HepG2 (cell line): ENCODE measurements at regions not wholly inside any gene's neighbourhood (a gene's known extent, or its start where the extent isn't known, plus 50 kb on each side); places are given as distances from the start of the nearest gene placed in this dataset.
"Not testable (repeated sequence)": the region's sequence is repeated elsewhere in the genome, so short reads cannot be mapped to it uniquely, and the experiment has no call there.

Experiments
- ATAC-seq: fragments of 200-7000 bp; cut with Tn5 transposase; 3 replicates; pipeline ENCODE4 v1.9.1; 2020; ENCODE audit warnings: mild to moderate bottlenecking, moderate library complexity
- BruUV-seq: library from RNA; stranded (reverse); fragments of 400-500 nt; replicated peaks from 2 replicates; lab custom pipeline; 2021; lab: Mats Ljungman, UMichigan
- CTCF ChIA-PET: fragments of 300-600 bp; formaldehyde crosslinking; extraction: SDS; loops from one replicate; lab custom pipeline; 2021; ENCODE audit warnings: low total read pairs, inconsistent platforms, low intra/inter-chr PET ratio; lab: Yijun Ruan, JAX
- POLR2A ChIA-PET: fragments of 350-600 bp; sonication (Branson Sonifier 250); formaldehyde crosslinking; loops from one replicate; lab custom pipeline; 2020; ENCODE audit warnings: antibody characterized with exemption, inconsistent platforms; lab: Yijun Ruan, JAX
- DNase-seq: peaks from one replicate; pipeline ENCODE4 v3.0.0-alpha.2; 2015; ENCODE audit warnings: low spot score
- FAIRE-seq: peaks from 3 replicates; lab custom pipeline; 2011; peaks lifted over from hg19 to GRCh38; lab: Jason Lieb, UNC
- H2AFZ ChIP-seq: one replicate; pipeline ENCODE4 v1.6.1; 2011; ENCODE audit warnings: low read length, inconsistent platforms
- H3K27ac ChIP-seq: fragments of 300-600 bp; 3 replicates; pipeline ENCODE4 v1.8.0; 2011; ENCODE audit warnings: mixed run types, mild to moderate bottlenecking, mixed read lengths, low read length, inconsistent platforms; ENCODE audit not compliant: insufficient read depth; ENCODE audit errors: extremely low read length
- H3K27me3 ChIP-seq, 2 experiments: fragments of 200-600 bp in 1 of 2; 2 replicates in 1 of 2; 3 replicates in 1 of 2; pipeline versions ENCODE4 v1.6.0 to v1.8.0; 2011; ENCODE audit warnings: low read length in 2 of 2, mild to moderate bottlenecking in 2 of 2, moderate library complexity in 2 of 2, inconsistent platforms in 1 of 2; ENCODE audit not compliant: insufficient read depth in 2 of 2, control insufficient read depth in 1 of 2
- H3K36me3 ChIP-seq, 2 experiments: fragments of 200-600 bp in 1 of 2; replicated peaks in 1 of 2; 2 replicates in 1 of 2; 3 replicates in 1 of 2; pipeline versions ENCODE4 v1.5.1 to v1.8.0; 2011; ENCODE audit warnings: low read length in 2 of 2, inconsistent platforms in 1 of 2; ENCODE audit not compliant: insufficient read depth in 2 of 2, control insufficient read depth in 1 of 2
- H3K4me1 ChIP-seq: 2 replicates; pipeline ENCODE4 v1.5.1; 2012; ENCODE audit warnings: low read length, inconsistent platforms; ENCODE audit not compliant: insufficient read depth
- H3K4me2 ChIP-seq: 2 replicates; pipeline ENCODE4 v1.6.0; 2011; ENCODE audit warnings: low read depth, low read length, inconsistent platforms
- H3K4me3 ChIP-seq, 3 experiments: fragments of 200-600 bp in 1 of 3; sonication (generic), shearing (Covaris generic) in 1 of 3; replicated peaks in 1 of 3; 2 replicates each; pipeline ENCODE4 v1.5.1; 2011 to 2016; ENCODE audit warnings: low read length in 3 of 3, inconsistent platforms in 2 of 3, low read depth in 2 of 3, mild to moderate bottlenecking in 2 of 3, control low read depth in 1 of 3, mixed read lengths in 1 of 3; ENCODE audit not compliant: insufficient read depth in 1 of 3
- H3K79me2 ChIP-seq: one replicate; pipeline ENCODE4 v1.6.1; 2011; ENCODE audit warnings: low read length, inconsistent platforms; ENCODE audit not compliant: insufficient read depth
- H3K9ac ChIP-seq: 2 replicates; pipeline ENCODE4 v1.6.0; 2011; ENCODE audit warnings: mild to moderate bottlenecking, low read depth, low read length, inconsistent platforms; ENCODE audit not compliant: insufficient read depth
- H3K9me3 ChIP-seq: 2 replicates; pipeline ENCODE4 v1.5.1; 2012; ENCODE audit warnings: mild to moderate bottlenecking, low read length
- H4K20me1 ChIP-seq: 2 replicates; pipeline ENCODE4 v1.6.0; 2011; ENCODE audit warnings: inconsistent platforms, mild to moderate bottlenecking, low read length, moderate library complexity; ENCODE audit not compliant: insufficient read depth
- GABPB1 ChIP-seq: IDR thresholded peaks from 2 replicates; pipeline ENCODE4 v1.6.1; 2016; ENCODE audit warnings: mild to moderate bottlenecking, missing genetic modification reagents, moderate library complexity, missing compliant biosample characterization
- WGBS: methylation state at CpG from one replicate; pipeline ENCODE4 v1.1.6; 2017; ENCODE audit warnings: low lambda C conversion rate; 5-methylcytosine and 5-hydroxymethylcytosine counted together
- in situ Hi-C: cut with HindIII; loops from 2 replicates; pipeline ENCODE4 v1.10.0; 2017; ENCODE audit warnings: low pct_unique_long_range_greater_than_20kb; ENCODE audit not compliant: extremely low pct_ligation_motif_present
- intact Hi-C: fragments of 100-400 bp; cut with micrococcal nuclease; formaldehyde crosslinking; loops from one replicate; pipeline ENCODE4 v1.10.0; 2022; ENCODE audit not compliant: unreplicated experiment

- BruUV-seq, H4K20me1 ChIP-seq, H3K4me1 ChIP-seq, H3K27ac ChIP-seq, H3K36me3 ChIP-seq, H3K79me2 ChIP-seq, intact Hi-C loops, H3K9ac ChIP-seq, H3K27me3 ChIP-seq, FAIRE-seq, CTCF ChIA-PET, POLR2A ChIA-PET, in situ Hi-C loops, H2AFZ ChIP-seq, DNase-seq, H3K9me3 ChIP-seq: not testable (repeated sequence)
- peak; percentile 79 for ATAC-seq
- 44% methylated on average over 9 of the region's 38 CpGs for WGBS
- Histone ChIP-seq H3K4me3 (peak overlapping the region in 2 of 3 experiments; percentile 41 to 52; a peak in 3 of 6 replicates), H3K4me2 (peak overlapping the region; percentile 61)
- 0 out of 2 replicates have a peak, but pooled peaks have one; percentile 17 for TF ChIP-seq GABPB1 (CRISPR knock-in tag)
These were observed 1478.3 kb upstream of the TPTE start for GRCh38 chr21:9043089-9043488.

- H2AFZ ChIP-seq, FAIRE-seq, DNase-seq, H4K20me1 ChIP-seq, H3K36me3 ChIP-seq, intact Hi-C loops, in situ Hi-C loops, CTCF ChIA-PET, ATAC-seq, H3K4me2 ChIP-seq, BruUV-seq, H3K9me3 ChIP-seq, H3K27ac ChIP-seq, H3K4me3 ChIP-seq, POLR2A ChIA-PET, H3K9ac ChIP-seq, H3K27me3 ChIP-seq, H3K79me2 ChIP-seq, H3K4me1 ChIP-seq: not testable (repeated sequence)
- WGBS = 42% methylated on average over 13 of the region's 14 CpGs
These were observed 1474.5 kb upstream of the TPTE start for GRCh38 chr21:9046870-9047269.

DNA sequence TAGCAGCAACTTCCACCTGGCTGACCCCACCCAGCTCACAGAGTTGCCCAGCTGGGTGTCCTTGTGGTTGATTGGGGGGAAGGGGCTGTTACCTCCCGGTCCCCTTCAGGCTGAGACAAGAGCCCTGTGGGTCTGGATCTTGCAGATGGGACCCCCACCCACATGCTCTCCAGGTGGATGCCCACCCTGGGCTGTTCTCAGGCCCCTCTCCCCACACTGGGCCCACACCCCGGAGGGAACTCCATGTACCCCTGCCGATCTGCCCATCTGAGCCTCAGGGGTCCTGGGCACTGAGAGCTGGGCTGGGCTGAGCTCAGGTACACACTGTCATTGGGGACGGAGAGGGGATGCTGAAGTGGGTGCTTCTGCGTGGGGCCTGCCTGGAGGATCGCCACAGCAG is 1453.9 kb upstream of the TPTE start:
- H3K9ac ChIP-seq, POLR2A ChIA-PET, H3K27ac ChIP-seq, DNase-seq, H3K9me3 ChIP-seq, H3K79me2 ChIP-seq, H3K27me3 ChIP-seq, BruUV-seq, in situ Hi-C loops, ATAC-seq, CTCF ChIA-PET, H3K4me3 ChIP-seq, intact Hi-C loops, H3K4me2 ChIP-seq, H4K20me1 ChIP-seq, H3K4me1 ChIP-seq, FAIRE-seq, H3K36me3 ChIP-seq, H2AFZ ChIP-seq: not testable (repeated sequence)
- WGBS = no CpG with 5 or more reads among the region's 6 CpGs

GRCh38 chr21:9068622-9069021 is 1452.8 kb upstream of the TPTE start:
- H3K27me3 ChIP-seq, POLR2A ChIA-PET, CTCF ChIA-PET, H3K79me2 ChIP-seq, H3K9ac ChIP-seq, H3K4me3 ChIP-seq, H2AFZ ChIP-seq, intact Hi-C loops, FAIRE-seq, H4K20me1 ChIP-seq, H3K36me3 ChIP-seq, ATAC-seq, BruUV-seq, H3K4me2 ChIP-seq, DNase-seq, H3K27ac ChIP-seq, H3K4me1 ChIP-seq, in situ Hi-C loops, H3K9me3 ChIP-seq: not testable (repeated sequence)
- WGBS = 63% methylated on average over 10 of the region's 11 CpGs
